CD4-positive, alpha-beta T cell treated with Interleukin-10 for 1 hour (primary cell): ENCODE measurements at regions not wholly inside any gene's neighbourhood (a gene's known extent, or its start where the extent isn't known, plus 50 kb on each side); places are given as distances from the start of the nearest gene placed in this dataset.

ENCODE experiments used
- DNase-seq: peaks from one replicate; pipeline ENCODE4 v3.0.0-alpha.2; 2020

- DNase-seq: no peak
These were observed 67.5 kb downstream of the ATP6V1G3 start for GRCh38 chr1:198472997-198473396.

GRCh38 chr1:198472119-198472518, 68.4 kb downstream of the ATP6V1G3 start:
- no peak for DNase-seq

- DNase-seq: no peak
These were observed 72.6 kb downstream of the ATP6V1G3 start for GRCh38 chr1:198467907-198468306.

GRCh38 chr1:198467342-198467741, 73.1 kb downstream of the ATP6V1G3 start:
- DNase-seq: no peak

GRCh38 chr1:198465201-198466144, 75.0 kb downstream of the ATP6V1G3 start:
- DNase-seq: peak; percentile 59

DNA sequence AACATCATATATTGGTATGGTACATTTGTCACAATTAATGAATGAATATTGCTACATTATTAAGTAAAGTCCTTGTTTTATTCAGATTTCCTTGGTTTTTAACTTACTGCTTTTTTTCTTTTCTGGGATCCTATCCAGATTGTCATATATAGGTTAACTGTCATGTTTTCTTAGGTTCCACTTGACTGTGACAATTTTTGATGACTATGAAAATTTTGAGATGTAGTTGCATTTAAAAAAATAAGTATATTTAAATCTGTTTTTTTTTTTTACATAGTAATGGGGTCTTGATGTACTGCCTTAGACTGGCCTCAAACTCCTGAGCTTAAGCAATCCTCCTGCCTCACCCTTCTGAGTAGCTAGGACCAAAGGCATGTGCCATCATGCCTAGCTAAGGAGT, 76.8 kb downstream of the ATP6V1G3 start:
- no peak for DNase-seq

- DNase-seq: no peak
These were observed 78.0 kb downstream of the ATP6V1G3 start for GRCh38 chr1:198462365-198463019.

DNA sequence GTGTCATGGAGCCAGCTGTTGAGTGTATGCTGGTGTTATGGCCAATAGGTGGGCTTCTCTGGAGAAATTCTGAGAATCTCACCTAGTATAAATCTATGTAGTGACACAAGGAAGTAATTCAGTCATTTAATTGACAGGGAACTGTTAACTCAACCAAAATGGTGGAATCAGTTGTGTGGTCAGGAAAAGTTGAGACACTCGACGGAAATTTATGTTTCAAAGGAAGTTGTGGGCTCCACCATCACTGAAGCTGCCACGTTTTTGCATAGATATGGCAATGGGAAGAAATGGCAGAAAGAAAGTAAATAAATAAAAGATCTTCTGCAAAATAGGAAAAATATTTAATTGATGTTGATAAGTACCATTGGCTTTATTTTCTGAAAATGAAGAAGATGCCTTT, 84.5 kb downstream of the ATP6V1G3 start:
- DNase-seq: no peak

- DNase-seq: no peak
These were observed 90.6 kb downstream of the ATP6V1G3 start for GRCh38 chr1:198449727-198450433.

DNA sequence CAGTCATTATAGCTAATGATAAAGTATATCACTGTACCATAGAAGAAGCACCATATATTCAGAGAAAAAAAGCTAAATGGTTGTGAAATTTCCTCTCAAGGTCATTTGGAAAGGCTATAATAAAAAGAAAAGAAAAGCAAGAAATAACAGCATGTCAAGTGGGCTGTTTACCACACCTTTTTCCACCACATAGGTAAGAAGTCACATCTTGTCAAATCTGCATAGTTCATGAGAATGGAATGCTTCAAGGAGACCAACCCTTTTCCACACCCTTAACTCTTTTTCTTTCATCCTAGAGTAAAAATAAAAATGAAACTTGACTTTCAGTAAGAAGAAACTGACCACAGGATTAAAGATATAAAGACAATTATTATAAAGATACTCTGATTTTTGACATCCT, 91.2 kb downstream of the ATP6V1G3 start:
- no peak for DNase-seq

- DNase-seq: no peak
These were observed 93.0 kb downstream of the ATP6V1G3 start for GRCh38 chr1:198447468-198447867.

DNA sequence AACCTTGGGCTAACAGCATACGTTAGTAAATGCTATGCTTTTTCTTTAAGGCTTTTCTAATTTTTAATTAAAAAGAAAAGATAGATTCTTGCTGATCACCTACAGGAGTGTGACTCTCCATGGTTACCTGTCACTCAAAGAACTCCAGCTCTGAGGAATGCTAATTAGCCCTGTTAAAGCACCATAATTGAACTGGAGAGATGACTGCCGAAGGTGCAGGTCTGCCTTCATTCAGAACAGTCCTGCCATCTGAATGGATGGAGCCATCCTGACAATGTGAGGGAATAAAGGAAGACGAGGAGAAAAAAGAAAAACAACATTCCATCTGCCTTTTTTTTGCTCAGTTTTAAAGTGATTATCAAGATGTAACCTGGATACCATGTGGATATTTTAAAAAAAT, 94.6 kb downstream of the ATP6V1G3 start:
- DNase-seq: no peak

DNA sequence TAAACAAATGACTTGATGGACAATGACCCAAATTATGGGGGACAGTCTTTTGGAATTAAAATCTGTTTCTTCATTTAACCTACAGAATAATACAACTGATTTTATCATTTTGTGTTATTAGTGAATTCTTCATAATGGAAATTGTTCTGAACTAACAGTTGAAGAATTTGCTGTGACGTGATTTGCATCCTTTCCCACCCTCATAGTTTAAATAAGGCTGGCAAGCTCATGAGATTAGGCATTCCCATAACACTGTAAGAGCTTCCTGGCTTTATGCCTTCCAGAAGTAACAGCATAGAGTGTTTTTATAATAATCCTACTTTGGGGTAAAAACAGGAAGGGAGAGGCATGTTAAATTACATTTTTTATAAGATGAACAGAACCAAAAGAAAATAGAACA, 95.7 kb downstream of the ATP6V1G3 start:
- DNase-seq: no peak

- no peak for DNase-seq
These were observed 96.9 kb downstream of the ATP6V1G3 start for GRCh38 chr1:198443365-198444233.

DNA sequence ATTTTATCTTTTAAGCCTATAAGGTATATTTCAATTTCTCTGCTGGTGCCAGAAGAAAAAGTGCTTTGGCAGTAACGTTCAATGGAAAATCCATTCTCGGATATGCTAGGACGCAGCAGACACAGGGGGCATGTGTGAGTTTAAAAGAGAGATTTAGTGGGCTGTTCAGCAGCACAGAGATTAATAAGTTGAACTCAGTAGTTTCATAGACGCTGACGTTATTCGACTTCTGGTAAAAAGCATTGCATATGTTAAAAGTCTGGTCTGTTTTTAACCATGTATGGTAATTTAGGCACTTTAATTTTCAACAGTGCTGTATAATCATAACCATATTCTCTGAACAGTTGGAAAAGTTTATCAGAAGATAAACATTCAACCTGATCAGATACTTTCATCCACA, 99.6 kb downstream of the ATP6V1G3 start:
- no peak for DNase-seq

- DNase-seq: no peak
These were observed 103.1 kb downstream of the ATP6V1G3 start for GRCh38 chr1:198437332-198437731.

GRCh38 chr1:198436276-198436675, 104.2 kb downstream of the ATP6V1G3 start:
- no peak for DNase-seq

DNA sequence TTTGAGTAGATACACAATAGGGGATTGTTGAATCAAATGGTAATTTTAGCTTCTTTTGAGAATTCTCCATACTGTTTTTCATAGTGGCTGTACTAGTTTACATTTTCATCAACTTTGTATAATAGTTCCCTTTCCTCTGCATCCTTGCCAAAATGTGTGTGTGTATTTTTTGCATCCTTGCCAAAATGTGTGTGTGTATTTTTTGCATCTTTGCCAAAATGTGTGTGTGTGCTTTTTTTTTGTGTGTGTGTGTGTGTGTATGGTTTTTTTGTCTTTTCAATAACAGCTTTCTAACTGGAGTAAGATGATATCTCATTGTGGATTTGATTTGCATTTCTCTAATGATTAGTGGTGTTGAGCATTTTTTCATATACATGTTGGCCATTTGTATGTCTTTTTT, 105.4 kb downstream of the ATP6V1G3 start:
- DNase-seq: no peak

DNA sequence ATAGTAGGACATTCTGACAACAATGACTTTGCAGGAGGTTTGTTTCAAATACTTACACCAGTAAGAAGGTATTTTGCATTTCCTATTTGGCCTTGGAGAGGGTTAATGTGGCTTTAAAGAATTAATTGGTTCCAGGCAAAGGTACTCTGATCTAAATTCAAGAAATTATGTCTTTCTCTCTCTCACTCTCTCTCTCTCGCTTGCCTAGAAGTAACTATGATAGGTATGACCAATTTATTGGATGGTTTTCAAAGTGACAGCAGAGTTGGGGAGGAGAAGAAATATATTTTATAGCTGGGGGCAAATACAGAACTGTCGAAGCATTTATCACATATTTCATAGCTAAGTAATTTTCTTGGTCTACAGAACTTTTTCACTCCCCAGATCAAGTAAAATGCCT, 116.0 kb downstream of the ATP6V1G3 start:
- DNase-seq: no peak

- DNase-seq: no peak
These were observed 116.8 kb downstream of the ATP6V1G3 start for GRCh38 chr1:198423673-198424072.

GRCh38 chr1:198417039-198417438, 123.4 kb downstream of the ATP6V1G3 start:
- DNase-seq: no peak

DNA sequence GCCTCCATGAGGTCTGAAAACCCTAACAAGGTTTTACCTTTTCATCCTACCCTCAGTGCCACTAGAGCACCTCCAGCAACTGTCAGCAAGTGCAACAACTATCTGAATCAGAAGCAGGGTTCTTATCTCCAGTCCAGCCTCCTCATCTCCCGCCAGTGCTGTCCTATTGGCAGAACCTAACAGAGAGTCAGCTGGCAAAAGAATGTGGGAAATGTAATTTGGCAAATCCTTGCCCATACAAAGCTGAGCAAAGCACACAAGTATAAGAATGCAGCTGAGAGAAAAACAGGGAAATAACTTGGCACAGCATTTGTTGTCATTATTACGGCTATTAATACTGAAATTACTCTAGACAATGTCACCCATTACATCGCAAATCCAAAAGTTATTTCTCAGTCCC, 124.2 kb downstream of the ATP6V1G3 start:
- no peak for DNase-seq

- no peak for DNase-seq
These were observed 129.2 kb downstream of the ATP6V1G3 start for GRCh38 chr1:198411240-198411639.
